PFSK-1 (cell line): ENCODE measurements at regions not wholly inside any gene's neighbourhood (a gene's known extent, or its start where the extent isn't known, plus 50 kb on each side); places are given as distances from the start of the nearest gene placed in this dataset.

Source experiments
- FOXP2 ChIP-seq: optimal IDR thresholded peaks from 2 replicates; pipeline ENCODE3; 2011; ENCODE audit warnings: borderline replicate concordance, control low read depth, inconsistent platforms; ENCODE audit not compliant: insufficient read depth; ENCODE audit errors: extremely low read length, extremely low read depth
- POLR2AphosphoS5 ChIP-seq: IDR thresholded peaks from 2 replicates; pipeline ENCODE4 v1.6.1; 2012; ENCODE audit warnings: low read depth, mild to moderate bottlenecking, control low read depth, low read length, moderate library complexity
- REST ChIP-seq, 2 experiments: IDR thresholded peaks; 2 replicates each; pipeline versions ENCODE4 v1.6.1 to v1.8.0; 2011 to 2012; ENCODE audit warnings: low read depth in 2 of 2, low read length in 2 of 2, control low read depth in 1 of 2, inconsistent platforms in 1 of 2, mild to moderate bottlenecking in 1 of 2, moderate library complexity in 1 of 2; ENCODE audit not compliant: insufficient read depth in 1 of 2
- SIN3A ChIP-seq: IDR thresholded peaks from 2 replicates; pipeline ENCODE4 v1.6.1; 2012; ENCODE audit warnings: mild to moderate bottlenecking, low read length, moderate library complexity, borderline replicate concordance; ENCODE audit not compliant: insufficient read depth
- TAF1 ChIP-seq: IDR thresholded peaks from 2 replicates; pipeline ENCODE4 v1.6.1; 2012; ENCODE audit warnings: low read length, control low read depth, borderline replicate concordance; ENCODE audit not compliant: insufficient read depth

DNA sequence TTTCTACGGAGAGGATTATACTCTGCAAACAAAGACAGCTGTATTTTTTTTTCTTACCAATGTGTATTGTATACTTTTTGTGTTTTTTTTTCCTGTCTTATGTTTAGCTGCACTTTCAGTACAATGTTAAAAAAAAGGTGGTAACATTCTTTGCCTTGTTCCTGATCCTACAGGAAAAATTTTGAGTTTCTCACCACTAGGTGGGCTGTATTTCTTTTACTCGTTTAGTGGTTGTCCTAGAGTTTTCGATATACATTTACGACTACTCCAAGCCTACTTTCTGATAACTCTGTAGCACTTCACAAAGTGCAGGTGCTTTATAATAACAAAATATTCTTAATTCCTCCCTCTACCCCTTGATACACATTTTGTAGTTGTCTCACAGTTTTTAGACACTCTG, 652.2 kb downstream of the UQCRFS1 start:
- TF ChIP-seq FOXP2 (no peak), REST (IDR thresholded peaks at IDR 0.05; ENCODE audit: insufficient read depth in 1 of 2, low read depth in 2 of 2, low read length in 2 of 2) (no peak), TAF1 (no peak), SIN3A (no peak), POLR2AphosphoS5 (no peak)

DNA sequence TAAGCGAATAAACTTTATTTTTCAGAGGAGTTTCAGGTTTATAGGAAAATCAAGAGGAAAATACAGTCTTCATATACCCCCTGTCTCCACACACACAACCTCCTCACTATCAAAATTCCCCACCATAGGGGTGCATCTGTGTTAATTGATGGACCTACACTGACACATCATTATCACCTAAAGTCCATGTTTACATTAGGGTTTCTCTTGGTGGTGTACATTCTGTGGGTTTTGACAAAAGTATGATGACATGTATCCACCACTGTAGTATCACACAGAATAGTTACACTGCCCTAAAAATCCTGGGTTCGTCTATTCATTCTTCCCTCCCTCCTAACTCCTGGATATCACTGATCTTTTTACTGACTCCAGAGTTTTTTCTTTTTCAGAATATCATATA, 654.2 kb downstream of the UQCRFS1 start:
- TF ChIP-seq TAF1 (no peak), FOXP2 (no peak), POLR2AphosphoS5 (no peak), SIN3A (no peak), REST (IDR thresholded peaks at IDR 0.05; ENCODE audit: insufficient read depth in 1 of 2, low read depth in 2 of 2, low read length in 2 of 2) (no peak)

- TF ChIP-seq SIN3A (no peak), FOXP2 (no peak), POLR2AphosphoS5 (no peak), TAF1 (no peak), REST (IDR thresholded peaks at IDR 0.05; ENCODE audit: insufficient read depth in 1 of 2, low read depth in 2 of 2, low read length in 2 of 2) (no peak)
Measured at GRCh38 chr19:28556371-28556770, 656.6 kb downstream of the UQCRFS1 start.

- TF ChIP-seq POLR2AphosphoS5 (no peak), REST (IDR thresholded peaks at IDR 0.05; ENCODE audit: insufficient read depth in 1 of 2, low read depth in 2 of 2, low read length in 2 of 2) (no peak), SIN3A (no peak), FOXP2 (no peak), TAF1 (no peak)
Measured at GRCh38 chr19:28555317-28555716, 657.6 kb downstream of the UQCRFS1 start.
